HepG2 (cell line): ENCODE measurements at regions not wholly inside any gene's neighbourhood (a gene's known extent, or its start where the extent isn't known, plus 50 kb on each side); places are given as distances from the start of the nearest gene placed in this dataset.

Experiments
- BRD4 ChIP-seq: sonication (generic); formaldehyde crosslinking; IDR thresholded peaks from 2 replicates; pipeline ENCODE4 v1.4.0; 2020; ENCODE audit warnings: missing genetic modification reagents
- EZH2 ChIP-seq: conservative IDR thresholded peaks from 2 replicates; pipeline ENCODE4 v1.6.1; 2012; ENCODE audit warnings: mild to moderate bottlenecking, low read depth, low read length, moderate library complexity
- FOXK2 ChIP-seq: fragments of 450-650 bp; IDR thresholded peaks from 2 replicates; pipeline ENCODE4 v1.6.1; 2016
- ZNF264 ChIP-seq: sonication (generic); formaldehyde crosslinking; IDR thresholded peaks from 2 replicates; pipeline ENCODE4 v1.4.0; 2020; ENCODE audit warnings: missing genetic modification reagents
- ZNF446 ChIP-seq: sonication (generic); formaldehyde crosslinking; IDR thresholded peaks from 2 replicates; pipeline ENCODE4 v1.5.0; 2020; ENCODE audit warnings: mild to moderate bottlenecking, missing genetic modification reagents

- TF ChIP-seq ZNF446 (no peak), EZH2 (no peak), ZNF264 (CRISPR knock-in tag) (no peak), BRD4 (CRISPR knock-in tag) (no peak), FOXK2 (no peak)
These were observed 59.9 kb upstream of the TANK start for GRCh38 chr2:161100211-161100895.
